ENCODE measurements at regions not wholly inside any gene's neighbourhood (a gene's known extent, or its start where the extent isn't known, plus 50 kb on each side); places are given as distances from the start of the nearest gene placed in this dataset.

- POLR2A ChIA-PET = no interaction called here
- intact Hi-C loops (cut with micrococcal nuclease) = no loop called here
Observed at GRCh38 chr1:68798071-68798470, 301.2 kb upstream of the DEPDC1 start.

GRCh38 chr1:68799096-68799495, 302.2 kb upstream of the DEPDC1 start:
- Mint-ChIP-seq H3K9me3 (no peaks in the 10 kb centered on the region), H3K4me3 (no peak overlapping the region), H3K36me3 (ENCODE audit: low read depth) (no peaks in the 10 kb centered on the region), H3K27me3 (peaks cover 3% of the 10 kb centered on the region), H3K27ac (no peak overlapping the region), H3K4me1 (ENCODE audit: low read depth) (no peaks in the 10 kb centered on the region)
- CTCF ChIA-PET = no interaction called here
- intact Hi-C loops (cut with micrococcal nuclease) = no loop called here
- POLR2A ChIA-PET = no interaction called here
- DNase-seq = no peak
- ATAC-seq = no peak
- TF ChIP-seq CTCF (IDR thresholded peaks at IDR 0.05) = no peak

More at GRCh38 chr1:68798071-68798470, 301.2 kb upstream of the DEPDC1 start:
- no peaks in the 10 kb centered on the region for H3K9me3 Mint-ChIP-seq
- no peak overlapping the region for H3K4me3 Mint-ChIP-seq
- no peak for TF ChIP-seq CTCF (IDR thresholded peaks at IDR 0.05)
- CTCF ChIA-PET = no interaction called here
- ATAC-seq = no peak
- H3K4me1 Mint-ChIP-seq (ENCODE audit: low read depth) = no peaks in the 10 kb centered on the region
- H3K36me3 Mint-ChIP-seq (ENCODE audit: low read depth) = no peaks in the 10 kb centered on the region
- no peak for DNase-seq
- H3K27ac Mint-ChIP-seq = no peak overlapping the region
- H3K27me3 Mint-ChIP-seq = peaks cover 3% of the 10 kb centered on the region

- ATAC-seq (no peak), DNase-seq (no peak)
- ChIA-PET POLR2A (no interaction called here), CTCF (no interaction called here)
- no peak for TF ChIP-seq CTCF (IDR thresholded peaks at IDR 0.05)
- Mint-ChIP-seq H3K36me3 (ENCODE audit: low read depth) (no peaks in the 10 kb centered on the region), H3K9me3 (no peaks in the 10 kb centered on the region), H3K4me3 (no peak overlapping the region), H3K27ac (no peak overlapping the region), H3K4me1 (ENCODE audit: low read depth) (no peaks in the 10 kb centered on the region), H3K27me3 (peaks cover 3% of the 10 kb centered on the region)
- intact Hi-C loops (cut with micrococcal nuclease) = no loop called here
Observed at GRCh38 chr1:68800182-68800581, 303.3 kb upstream of the DEPDC1 start.

- no peaks in the 10 kb centered on the region for H3K4me1 Mint-ChIP-seq (ENCODE audit: low read depth)
- no peak overlapping the region for H3K4me3 Mint-ChIP-seq
- H3K27ac Mint-ChIP-seq = no peak overlapping the region
- CTCF ChIA-PET = no interaction called here
- DNase-seq = no peak
- intact Hi-C loops (cut with micrococcal nuclease) = no loop called here
- H3K9me3 Mint-ChIP-seq = peaks cover 1% of the 10 kb centered on the region
- ATAC-seq = no peak
- POLR2A ChIA-PET = no interaction called here
- no peaks in the 10 kb centered on the region for H3K36me3 Mint-ChIP-seq (ENCODE audit: low read depth)
- peaks cover 3% of the 10 kb centered on the region for H3K27me3 Mint-ChIP-seq
- TF ChIP-seq CTCF (IDR thresholded peaks at IDR 0.05) = no peak
Observed at GRCh38 chr1:68801440-68801839, 304.6 kb upstream of the DEPDC1 start.

- TF ChIP-seq CTCF (IDR thresholded peaks at IDR 0.05) = no peak
- H3K36me3 Mint-ChIP-seq (ENCODE audit: low read depth) = no peaks in the 10 kb centered on the region
- POLR2A ChIA-PET = no interaction called here
- intact Hi-C loops (cut with micrococcal nuclease) = no loop called here
- H3K27ac Mint-ChIP-seq = no peak overlapping the region
- no peak overlapping the region for H3K4me3 Mint-ChIP-seq
- H3K9me3 Mint-ChIP-seq = peaks cover 1% of the 10 kb centered on the region
- CTCF ChIA-PET = no interaction called here
- no peaks in the 10 kb centered on the region for H3K4me1 Mint-ChIP-seq (ENCODE audit: low read depth)
- ATAC-seq (no peak), DNase-seq (no peak)
- H3K27me3 Mint-ChIP-seq = peaks cover 3% of the 10 kb centered on the region
Observed at GRCh38 chr1:68805097-68805641, 308.3 kb upstream of the DEPDC1 start.
